ENCODE measurements at regions not wholly inside any gene's neighbourhood (a gene's known extent, or its start where the extent isn't known, plus 50 kb on each side); places are given as distances from the start of the nearest gene placed in this dataset.

DNA sequence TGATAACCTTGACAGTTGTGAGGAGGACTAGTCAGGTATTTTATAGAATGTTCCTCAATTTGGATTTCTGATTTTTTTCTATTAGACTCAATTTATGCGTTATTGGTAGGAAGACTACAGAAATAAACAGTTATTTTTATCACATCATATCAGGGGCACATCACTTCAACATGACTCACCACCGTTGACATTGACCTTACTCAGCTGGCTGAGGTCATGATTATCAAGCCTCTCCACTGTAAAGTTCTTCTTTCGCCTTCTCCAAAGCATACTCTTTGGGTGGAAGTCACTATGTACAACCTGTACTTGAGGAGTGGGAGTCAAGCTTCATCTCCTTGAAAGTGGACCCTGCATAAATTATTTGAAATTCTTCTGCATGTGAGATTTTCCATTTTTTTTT lies 194.3 kb upstream of the IGFBP3 start:
- Histone ChIP-seq H3K27me3 (no peaks in the 10 kb centered on the region), H3K4me3 (replicated peaks in 1 of 3) (no peak overlapping the region), H3K36me3 (no peaks in the 10 kb centered on the region), H3K4me1 (no peaks in the 10 kb centered on the region), H3K9me3 (no peaks in the 10 kb centered on the region), H3K27ac (no peak overlapping the region)
- DNase-seq: no peak
- intact Hi-C loops (cut with DNase I): no loop called here
- 71% methylated on average over 3 of the region's 3 CpGs for WGBS, 2 donors
- TF ChIP-seq, protein P1, sequence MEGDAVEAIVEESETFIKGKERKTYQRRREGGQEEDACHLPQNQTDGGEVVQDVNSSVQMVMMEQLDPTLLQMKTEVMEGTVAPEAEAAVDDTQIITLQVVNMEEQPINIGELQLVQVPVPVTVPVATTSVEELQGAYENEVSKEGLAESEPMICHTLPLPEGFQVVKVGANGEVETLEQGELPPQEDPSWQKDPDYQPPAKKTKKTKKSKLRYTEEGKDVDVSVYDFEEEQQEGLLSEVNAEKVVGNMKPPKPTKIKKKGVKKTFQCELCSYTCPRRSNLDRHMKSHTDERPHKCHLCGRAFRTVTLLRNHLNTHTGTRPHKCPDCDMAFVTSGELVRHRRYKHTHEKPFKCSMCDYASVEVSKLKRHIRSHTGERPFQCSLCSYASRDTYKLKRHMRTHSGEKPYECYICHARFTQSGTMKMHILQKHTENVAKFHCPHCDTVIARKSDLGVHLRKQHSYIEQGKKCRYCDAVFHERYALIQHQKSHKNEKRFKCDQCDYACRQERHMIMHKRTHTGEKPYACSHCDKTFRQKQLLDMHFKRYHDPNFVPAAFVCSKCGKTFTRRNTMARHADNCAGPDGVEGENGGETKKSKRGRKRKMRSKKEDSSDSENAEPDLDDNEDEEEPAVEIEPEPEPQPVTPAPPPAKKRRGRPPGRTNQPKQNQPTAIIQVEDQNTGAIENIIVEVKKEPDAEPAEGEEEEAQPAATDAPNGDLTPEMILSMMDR (IDR thresholded peaks at IDR 0.05): no peak
- no peak for TF ChIP-seq POLR2A (IDR thresholded peaks at IDR 0.05)

DNA sequence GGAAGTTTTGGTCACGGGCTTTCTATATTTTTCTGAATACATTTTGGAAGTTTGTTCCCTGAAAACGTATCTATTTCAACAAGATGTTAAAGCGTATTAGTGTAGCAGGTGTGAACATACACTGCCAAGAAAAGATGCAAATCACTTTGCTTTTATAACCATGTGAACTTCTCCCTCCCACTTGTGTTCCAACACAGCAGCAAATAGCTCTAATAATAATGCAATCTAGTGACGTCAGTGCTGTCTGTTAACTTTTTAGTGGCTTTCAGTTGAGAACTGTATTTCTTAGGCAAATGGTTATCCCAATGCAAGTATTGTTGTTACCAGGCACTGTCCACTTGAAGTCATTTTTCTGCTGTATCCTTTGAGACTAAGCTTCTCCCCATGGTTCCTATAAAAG lies 188.4 kb upstream of the IGFBP3 start:
- intact Hi-C loops (cut with DNase I): no loop called here
- Histone ChIP-seq H3K27ac (no peak overlapping the region), H3K36me3 (no peaks in the 10 kb centered on the region), H3K9me3 (no peaks in the 10 kb centered on the region), H3K4me1 (no peaks in the 10 kb centered on the region), H3K27me3 (no peaks in the 10 kb centered on the region), H3K4me3 (replicated peaks in 1 of 3) (no peak overlapping the region)
- TF ChIP-seq POLR2A (IDR thresholded peaks at IDR 0.05): no peak
- TF ChIP-seq, protein P1 (IDR thresholded peaks at IDR 0.05): no peak
- 82 to 85% methylated on average over 4 of the region's 4 CpGs for WGBS, 2 donors
- DNase-seq: no peak

DNA sequence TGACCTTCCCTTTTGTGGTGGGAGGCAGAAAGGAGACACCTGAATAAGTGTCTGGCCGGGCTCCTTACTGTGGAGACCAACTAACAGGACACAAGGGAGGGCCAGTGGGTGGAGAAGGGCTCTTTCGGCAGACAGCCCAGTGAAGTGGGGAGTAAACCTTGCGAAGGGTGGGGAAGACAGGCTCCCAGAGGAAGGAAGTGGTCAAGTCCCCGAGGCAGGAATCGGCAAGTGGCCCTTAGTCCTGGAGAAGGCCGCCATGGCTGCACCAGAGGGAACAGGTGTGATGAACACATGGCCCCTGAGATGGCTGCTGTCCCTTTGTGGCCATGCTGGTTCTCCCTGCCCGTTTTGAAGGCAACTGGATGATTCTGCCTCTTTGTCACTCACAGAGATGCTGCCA lies 187.2 kb upstream of the IGFBP3 start:
- H3K27me3 ChIP-seq: no peaks in the 10 kb centered on the region
- no peak overlapping the region for H3K27ac ChIP-seq
- no peak for DNase-seq
- no peak overlapping the region for H3K4me3 ChIP-seq (replicated peaks in 1 of 3)
- no peak for TF ChIP-seq POLR2A (IDR thresholded peaks at IDR 0.05)
- TF ChIP-seq, protein P1 (IDR thresholded peaks at IDR 0.05): no peak
- no peaks in the 10 kb centered on the region for H3K36me3 ChIP-seq
- H3K4me1 ChIP-seq: no peaks in the 10 kb centered on the region
- WGBS, 2 donors: 77 to 81% methylated on average over 7 of the region's 7 CpGs
- intact Hi-C loops (cut with DNase I): no loop called here
- H3K9me3 ChIP-seq: no peaks in the 10 kb centered on the region

DNA sequence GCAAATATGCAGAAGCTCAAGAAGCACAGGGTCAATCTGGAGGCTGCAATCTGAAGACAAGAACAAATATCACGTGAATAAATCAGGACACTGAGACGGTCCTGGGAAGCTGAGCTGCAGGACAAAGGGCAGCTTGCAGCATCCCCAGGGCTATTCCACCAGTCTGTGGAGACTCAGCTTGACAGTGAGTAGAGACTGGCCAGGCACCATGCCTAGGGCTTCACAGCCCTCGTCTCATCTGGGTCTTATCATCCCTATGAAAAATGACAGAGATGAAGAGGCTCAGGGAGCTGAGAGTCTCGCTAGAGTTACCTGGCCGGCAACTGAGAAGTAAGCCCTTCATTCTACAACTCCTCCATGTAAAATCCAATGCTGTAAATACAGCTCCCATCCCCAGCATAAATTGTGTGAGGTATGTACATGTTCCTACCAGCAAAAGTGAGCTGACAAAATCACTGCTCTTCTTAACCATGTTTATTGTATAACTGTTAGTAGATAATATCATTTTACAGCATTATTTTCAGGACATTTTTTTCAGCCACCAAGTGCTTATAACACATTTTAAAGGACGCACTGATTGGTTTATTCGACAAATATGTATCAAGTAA lies 186.6 kb upstream of the IGFBP3 start:
- no peak overlapping the region for H3K27ac ChIP-seq
- WGBS, 2 donors: 91 to 93% methylated on average over 7 of the region's 7 CpGs
- H3K36me3 ChIP-seq: no peaks in the 10 kb centered on the region
- H3K4me1 ChIP-seq: no peaks in the 10 kb centered on the region
- intact Hi-C loops (cut with DNase I): no loop called here
- no peak overlapping the region for H3K4me3 ChIP-seq (replicated peaks in 1 of 3)
- H3K27me3 ChIP-seq: no peaks in the 10 kb centered on the region
- no peaks in the 10 kb centered on the region for H3K9me3 ChIP-seq
- no peak for DNase-seq
- TF ChIP-seq POLR2A (IDR thresholded peaks at IDR 0.05): no peak
- TF ChIP-seq, protein P1 (IDR thresholded peaks at IDR 0.05): no peak

DNA sequence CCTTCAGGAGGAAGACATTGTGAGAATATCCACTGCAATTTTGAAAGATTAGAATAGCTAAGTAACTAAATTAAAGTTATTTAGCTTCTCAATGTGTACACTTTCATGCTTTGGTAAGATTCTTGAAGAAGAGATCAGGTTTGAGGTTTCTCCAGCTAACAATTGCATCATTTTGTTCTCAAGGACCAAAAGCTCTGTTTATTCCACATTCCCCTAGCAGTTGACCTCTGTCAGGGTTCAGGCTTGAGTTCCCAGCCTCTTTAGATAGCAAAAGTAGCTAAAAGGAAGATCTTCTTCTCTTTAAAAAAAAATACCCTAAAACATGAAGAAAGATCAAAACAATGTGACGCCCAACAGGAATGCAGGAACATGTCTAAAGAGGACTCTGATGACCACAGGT lies 179.4 kb upstream of the IGFBP3 start:
- intact Hi-C loops (cut with DNase I): no loop called here
- Histone ChIP-seq H3K4me1 (no peaks in the 10 kb centered on the region), H3K4me3 (replicated peaks in 1 of 3) (no peak overlapping the region), H3K27me3 (no peaks in the 10 kb centered on the region), H3K9me3 (no peaks in the 10 kb centered on the region), H3K36me3 (no peaks in the 10 kb centered on the region), H3K27ac (no peak overlapping the region)
- 93 to 95% methylated on average over 1 of the region's 1 CpG for WGBS, 2 donors
- TF ChIP-seq, protein P1 (IDR thresholded peaks at IDR 0.05): no peak
- TF ChIP-seq POLR2A (IDR thresholded peaks at IDR 0.05): no peak
- DNase-seq: no peak

Data from thyroid gland (tissue), 4 donors.